ENCODE measurements at regions not wholly inside any gene's neighbourhood (a gene's known extent, or its start where the extent isn't known, plus 50 kb on each side); places are given as distances from the start of the nearest gene placed in this dataset.
"Not testable (repeated sequence)": the region's sequence is repeated elsewhere in the genome, so short reads cannot be mapped to it uniquely, and the experiment has no call there.

DNA sequence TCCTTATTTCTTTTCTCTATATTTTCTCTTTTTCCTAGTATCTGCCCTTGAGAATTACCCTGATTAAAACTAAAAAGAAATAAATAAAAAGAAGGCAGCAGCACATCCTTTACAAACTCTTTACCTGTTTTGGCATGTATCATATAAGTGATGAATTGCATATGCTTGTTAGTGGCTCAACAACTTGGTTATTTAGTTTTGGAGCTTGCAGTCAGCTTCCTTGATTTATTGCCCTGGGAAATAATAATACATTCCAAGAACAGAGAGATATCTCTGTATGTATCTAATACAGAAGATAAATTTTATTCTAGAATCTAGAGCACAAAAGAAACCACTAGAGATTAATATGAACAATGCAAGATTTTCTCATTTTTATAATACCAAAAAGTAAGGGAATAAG lies 139.8 kb upstream of the ZC3H15 start:
- Mint-ChIP-seq H3K27me3 (ENCODE audit: low read depth) (no peaks in the 10 kb centered on the region), H3K27ac (peak overlapping the region; percentile 64), H3K9me3 (no peaks in the 10 kb centered on the region), H3K36me3 (peaks cover 7% of the 10 kb centered on the region), H3K4me1 (peaks cover 46% of the 10 kb centered on the region), H3K4me3 (no peak overlapping the region)
- DNase-seq (ENCODE audit: low spot score in 2 of 2, unreplicated experiment in 2 of 2) = no peak
- TF ChIP-seq, protein P1, sequence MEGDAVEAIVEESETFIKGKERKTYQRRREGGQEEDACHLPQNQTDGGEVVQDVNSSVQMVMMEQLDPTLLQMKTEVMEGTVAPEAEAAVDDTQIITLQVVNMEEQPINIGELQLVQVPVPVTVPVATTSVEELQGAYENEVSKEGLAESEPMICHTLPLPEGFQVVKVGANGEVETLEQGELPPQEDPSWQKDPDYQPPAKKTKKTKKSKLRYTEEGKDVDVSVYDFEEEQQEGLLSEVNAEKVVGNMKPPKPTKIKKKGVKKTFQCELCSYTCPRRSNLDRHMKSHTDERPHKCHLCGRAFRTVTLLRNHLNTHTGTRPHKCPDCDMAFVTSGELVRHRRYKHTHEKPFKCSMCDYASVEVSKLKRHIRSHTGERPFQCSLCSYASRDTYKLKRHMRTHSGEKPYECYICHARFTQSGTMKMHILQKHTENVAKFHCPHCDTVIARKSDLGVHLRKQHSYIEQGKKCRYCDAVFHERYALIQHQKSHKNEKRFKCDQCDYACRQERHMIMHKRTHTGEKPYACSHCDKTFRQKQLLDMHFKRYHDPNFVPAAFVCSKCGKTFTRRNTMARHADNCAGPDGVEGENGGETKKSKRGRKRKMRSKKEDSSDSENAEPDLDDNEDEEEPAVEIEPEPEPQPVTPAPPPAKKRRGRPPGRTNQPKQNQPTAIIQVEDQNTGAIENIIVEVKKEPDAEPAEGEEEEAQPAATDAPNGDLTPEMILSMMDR (IDR thresholded peaks at IDR 0.05; ENCODE audit: unreplicated experiment) = no peak

DNA sequence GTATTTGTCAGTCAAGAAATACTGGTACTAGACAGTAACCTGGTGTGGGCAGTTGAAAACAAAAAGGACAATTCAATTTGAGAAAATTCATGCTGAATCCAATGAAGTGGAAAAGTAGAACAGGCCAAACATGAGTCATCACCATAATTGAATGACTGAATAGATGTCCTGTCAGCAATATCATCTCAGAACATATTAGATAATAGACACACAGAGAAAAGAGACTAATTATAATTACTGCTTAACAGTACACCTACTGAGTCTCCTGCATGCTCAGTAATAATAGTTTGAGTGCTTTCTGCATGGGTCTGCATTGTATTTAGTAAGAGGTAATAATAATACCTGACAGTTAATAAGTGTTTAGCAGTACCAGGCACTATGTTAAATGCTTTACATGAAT lies 138.6 kb upstream of the ZC3H15 start:
- H3K36me3 Mint-ChIP-seq = peaks cover 11% of the 10 kb centered on the region
- peaks cover 6% of the 10 kb centered on the region for H3K9me3 Mint-ChIP-seq
- H3K4me1 Mint-ChIP-seq = peaks cover 46% of the 10 kb centered on the region
- H3K27me3 Mint-ChIP-seq (ENCODE audit: low read depth) = no peaks in the 10 kb centered on the region
- H3K4me3 Mint-ChIP-seq = no peak overlapping the region
- peak overlapping the region; percentile 40 for H3K27ac Mint-ChIP-seq
- TF ChIP-seq, protein P1 (IDR thresholded peaks at IDR 0.05; ENCODE audit: unreplicated experiment) = no peak
- no peak for DNase-seq (ENCODE audit: low spot score in 2 of 2, unreplicated experiment in 2 of 2)

DNA sequence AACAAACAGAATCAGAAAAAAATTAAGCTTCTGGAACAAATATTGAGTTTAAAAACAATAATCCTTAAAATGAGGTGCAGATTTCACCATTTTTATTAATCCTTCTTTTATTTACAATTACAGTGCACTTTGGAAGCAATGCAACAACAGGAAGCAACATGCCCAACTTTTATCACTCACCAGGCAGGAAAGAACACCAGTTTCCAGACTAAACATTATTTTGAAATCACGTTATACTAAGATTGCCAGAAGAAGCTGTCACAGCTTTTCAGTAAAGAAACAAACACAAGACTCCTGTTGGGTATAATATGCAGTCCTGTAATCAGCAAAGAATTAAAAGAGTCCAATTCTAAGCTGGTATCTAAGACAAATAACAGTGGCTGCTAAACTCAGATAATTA lies 137.9 kb upstream of the ZC3H15 start:
- peaks cover 13% of the 10 kb centered on the region for H3K9me3 Mint-ChIP-seq
- peaks cover 19% of the 10 kb centered on the region for H3K36me3 Mint-ChIP-seq
- H3K4me1 Mint-ChIP-seq = peaks cover 46% of the 10 kb centered on the region
- no peak overlapping the region for H3K4me3 Mint-ChIP-seq
- TF ChIP-seq, protein P1 (IDR thresholded peaks at IDR 0.05; ENCODE audit: unreplicated experiment) = no peak
- peak overlapping the region; percentile 47 for H3K27ac Mint-ChIP-seq
- DNase-seq (ENCODE audit: low spot score in 2 of 2, unreplicated experiment in 2 of 2) = no peak
- no peaks in the 10 kb centered on the region for H3K27me3 Mint-ChIP-seq (ENCODE audit: low read depth)

DNA sequence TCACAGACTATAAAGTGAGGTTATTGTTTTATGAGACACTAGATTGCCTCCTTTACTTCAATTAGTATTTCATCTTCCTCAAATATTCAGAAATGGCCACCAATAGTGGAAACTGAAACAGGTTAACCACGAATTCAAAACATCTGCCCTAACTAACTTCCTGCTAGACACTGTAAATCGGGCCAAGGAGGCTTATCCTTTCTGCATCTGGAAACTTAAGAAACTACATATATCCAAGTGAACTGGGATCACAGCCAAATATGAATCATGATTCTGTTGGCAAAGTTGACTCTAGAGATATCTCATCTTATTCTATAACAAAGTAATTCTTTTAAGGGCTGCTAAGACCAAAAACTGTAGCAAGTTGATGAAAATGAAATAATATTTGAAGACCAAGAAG lies 136.6 kb upstream of the ZC3H15 start:
- peaks cover 46% of the 10 kb centered on the region for H3K4me1 Mint-ChIP-seq
- H3K9me3 Mint-ChIP-seq = peaks cover 21% of the 10 kb centered on the region
- H3K36me3 Mint-ChIP-seq = peaks cover 28% of the 10 kb centered on the region
- H3K27ac Mint-ChIP-seq = peak overlapping the region; percentile 6
- no peak overlapping the region for H3K4me3 Mint-ChIP-seq
- DNase-seq (ENCODE audit: low spot score in 2 of 2, unreplicated experiment in 2 of 2) = no peak
- H3K27me3 Mint-ChIP-seq (ENCODE audit: low read depth) = no peaks in the 10 kb centered on the region
- TF ChIP-seq, protein P1 (IDR thresholded peaks at IDR 0.05; ENCODE audit: unreplicated experiment) = no peak

DNA sequence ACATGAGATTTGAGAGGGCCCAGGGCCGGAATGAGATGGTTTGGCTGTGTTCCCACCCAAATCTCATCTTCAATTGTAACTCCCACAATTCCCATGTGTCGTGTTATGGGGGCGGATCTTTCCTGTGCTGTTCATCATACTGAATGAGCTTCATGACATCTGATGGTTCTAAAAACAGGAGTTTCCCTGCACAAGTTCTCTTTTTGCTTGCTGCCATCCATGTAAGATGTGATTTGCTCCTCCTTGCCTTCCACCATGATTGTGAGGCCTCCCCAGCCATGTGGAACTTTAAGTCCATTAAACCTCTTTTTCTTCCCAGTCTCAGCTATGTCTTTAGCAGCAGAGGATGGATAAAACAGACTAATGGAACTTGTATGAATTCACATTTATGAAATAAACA lies 131.9 kb upstream of the ZC3H15 start:
- H3K4me3 Mint-ChIP-seq; H3K4me1 Mint-ChIP-seq; H3K27me3 Mint-ChIP-seq (ENCODE audit: low read depth); H3K27ac Mint-ChIP-seq; DNase-seq (ENCODE audit: low spot score in 2 of 2, unreplicated experiment in 2 of 2): not testable (repeated sequence)
- Mint-ChIP-seq H3K9me3 (peaks cover 22% of the 10 kb centered on the region), H3K36me3 (peaks cover 25% of the 10 kb centered on the region)

DNA sequence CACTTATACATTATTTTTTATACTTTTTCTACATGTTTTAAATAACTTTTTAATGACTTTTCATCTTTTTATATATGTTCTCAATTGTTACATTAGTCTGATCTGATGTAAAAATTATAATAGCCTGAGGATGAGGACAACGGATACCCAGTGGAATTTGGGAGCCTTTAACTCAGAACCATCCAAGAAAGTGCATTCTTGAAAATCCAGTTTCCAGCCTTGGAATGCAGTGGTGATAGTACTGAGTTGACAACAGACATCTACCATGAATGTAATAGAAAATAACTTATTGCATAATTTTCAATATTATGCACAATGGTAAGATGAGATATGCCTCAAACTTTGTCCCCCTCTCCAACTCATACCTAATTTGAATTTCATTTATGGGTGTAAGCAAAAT lies 120.7 kb upstream of the ZC3H15 start:
- H3K4me1 Mint-ChIP-seq = peaks cover 6% of the 10 kb centered on the region
- H3K27me3 Mint-ChIP-seq (ENCODE audit: low read depth) = no peaks in the 10 kb centered on the region
- peaks cover 6% of the 10 kb centered on the region for H3K36me3 Mint-ChIP-seq
- no peak for DNase-seq (ENCODE audit: low spot score in 2 of 2, unreplicated experiment in 2 of 2)
- no peak overlapping the region for H3K4me3 Mint-ChIP-seq
- no peak overlapping the region for H3K27ac Mint-ChIP-seq
- TF ChIP-seq, protein P1 (IDR thresholded peaks at IDR 0.05; ENCODE audit: unreplicated experiment) = no peak
- H3K9me3 Mint-ChIP-seq = peaks cover 9% of the 10 kb centered on the region

All from mesothelial cell of epicardium (in vitro differentiated cells).